Kasumi-1 (cell line): ENCODE measurements at regions not wholly inside any gene's neighbourhood (a gene's known extent, or its start where the extent isn't known, plus 50 kb on each side); places are given as distances from the start of the nearest gene placed in this dataset.

Experiments
- DNase-seq, 2 experiments: peaks; one replicate each; lab custom pipeline; 2025; lab: John Stamatoyannopoulos, UW

GRCh38 chr7:51680594-51681399, 364.2 kb upstream of the COBL start:
- DNase-seq = no peak

- no peak for DNase-seq
Measured at GRCh38 chr7:51679358-51679757, 362.7 kb upstream of the COBL start.

GRCh38 chr7:51666751-51667150, 350.1 kb upstream of the COBL start:
- DNase-seq = no peak

- no peak for DNase-seq
Measured at GRCh38 chr7:51666266-51666665, 349.7 kb upstream of the COBL start.

- DNase-seq = no peak
Measured at GRCh38 chr7:51665045-51665780, 348.6 kb upstream of the COBL start.

GRCh38 chr7:51660516-51660915, 343.9 kb upstream of the COBL start:
- DNase-seq = no peak

GRCh38 chr7:51658684-51659083, 342.1 kb upstream of the COBL start:
- no peak for DNase-seq

GRCh38 chr7:51647931-51648351, 331.3 kb upstream of the COBL start:
- no peak for DNase-seq

GRCh38 chr7:51647486-51647885, 330.9 kb upstream of the COBL start:
- DNase-seq = no peak

GRCh38 chr7:51645702-51646298, 329.2 kb upstream of the COBL start:
- DNase-seq = no peak

GRCh38 chr7:51645255-51645654, 328.6 kb upstream of the COBL start:
- no peak for DNase-seq

GRCh38 chr7:51644216-51644615, 327.6 kb upstream of the COBL start:
- DNase-seq = no peak

GRCh38 chr7:51640841-51641240, 324.2 kb upstream of the COBL start:
- no peak for DNase-seq

GRCh38 chr7:51639661-51640334, 323.2 kb upstream of the COBL start:
- no peak for DNase-seq

- no peak for DNase-seq
Measured at GRCh38 chr7:51636503-51636902, 319.9 kb upstream of the COBL start.

GRCh38 chr7:51635775-51636174, 319.2 kb upstream of the COBL start:
- DNase-seq = no peak

GRCh38 chr7:51634538-51634937, 317.9 kb upstream of the COBL start:
- no peak for DNase-seq

- DNase-seq = no peak
Measured at GRCh38 chr7:51634025-51634424, 317.4 kb upstream of the COBL start.

- DNase-seq = no peak
Measured at GRCh38 chr7:51633596-51633995, 317.0 kb upstream of the COBL start.

- no peak for DNase-seq
Measured at GRCh38 chr7:51633006-51633405, 316.4 kb upstream of the COBL start.

- no peak for DNase-seq
Measured at GRCh38 chr7:51630933-51631332, 314.3 kb upstream of the COBL start.

- DNase-seq = no peak
Measured at GRCh38 chr7:51629206-51629605, 312.6 kb upstream of the COBL start.

GRCh38 chr7:51621956-51622355, 305.3 kb upstream of the COBL start:
- DNase-seq = no peak
